ENCODE measurements at regions not wholly inside any gene's neighbourhood (a gene's known extent, or its start where the extent isn't known, plus 50 kb on each side); places are given as distances from the start of the nearest gene placed in this dataset.

- no peaks in the 10 kb centered on the region for H3K36me3 Mint-ChIP-seq (ENCODE audit: unreplicated experiment)
- no peaks in the 10 kb centered on the region for H3K9me3 Mint-ChIP-seq (ENCODE audit: unreplicated experiment)
- H3K27me3 Mint-ChIP-seq (ENCODE audit: unreplicated experiment): peaks cover 18% of the 10 kb centered on the region
- no peak for DNase-seq (ENCODE audit: extremely low spot score, unreplicated experiment)
- H3K4me1 Mint-ChIP-seq (ENCODE audit: unreplicated experiment): peaks cover 4% of the 10 kb centered on the region
- H3K27ac Mint-ChIP-seq (ENCODE audit: unreplicated experiment): no peak overlapping the region
- TF ChIP-seq, protein P1, sequence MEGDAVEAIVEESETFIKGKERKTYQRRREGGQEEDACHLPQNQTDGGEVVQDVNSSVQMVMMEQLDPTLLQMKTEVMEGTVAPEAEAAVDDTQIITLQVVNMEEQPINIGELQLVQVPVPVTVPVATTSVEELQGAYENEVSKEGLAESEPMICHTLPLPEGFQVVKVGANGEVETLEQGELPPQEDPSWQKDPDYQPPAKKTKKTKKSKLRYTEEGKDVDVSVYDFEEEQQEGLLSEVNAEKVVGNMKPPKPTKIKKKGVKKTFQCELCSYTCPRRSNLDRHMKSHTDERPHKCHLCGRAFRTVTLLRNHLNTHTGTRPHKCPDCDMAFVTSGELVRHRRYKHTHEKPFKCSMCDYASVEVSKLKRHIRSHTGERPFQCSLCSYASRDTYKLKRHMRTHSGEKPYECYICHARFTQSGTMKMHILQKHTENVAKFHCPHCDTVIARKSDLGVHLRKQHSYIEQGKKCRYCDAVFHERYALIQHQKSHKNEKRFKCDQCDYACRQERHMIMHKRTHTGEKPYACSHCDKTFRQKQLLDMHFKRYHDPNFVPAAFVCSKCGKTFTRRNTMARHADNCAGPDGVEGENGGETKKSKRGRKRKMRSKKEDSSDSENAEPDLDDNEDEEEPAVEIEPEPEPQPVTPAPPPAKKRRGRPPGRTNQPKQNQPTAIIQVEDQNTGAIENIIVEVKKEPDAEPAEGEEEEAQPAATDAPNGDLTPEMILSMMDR (IDR thresholded peaks at IDR 0.05): no peak
- H3K4me3 Mint-ChIP-seq (ENCODE audit: unreplicated experiment): no peak overlapping the region
Observed at GRCh38 chr4:52372269-52372668, 286.8 kb downstream of the USP46 start.

GRCh38 chr4:52372747-52373146 lies 286.4 kb downstream of the USP46 start:
- H3K4me1 Mint-ChIP-seq (ENCODE audit: unreplicated experiment): peaks cover 4% of the 10 kb centered on the region

GRCh38 chr4:52373650-52374049 lies 285.5 kb downstream of the USP46 start:
- no peak overlapping the region for H3K4me3 Mint-ChIP-seq (ENCODE audit: unreplicated experiment)
- H3K4me1 Mint-ChIP-seq (ENCODE audit: unreplicated experiment): peaks cover 4% of the 10 kb centered on the region
- no peak overlapping the region for H3K27ac Mint-ChIP-seq (ENCODE audit: unreplicated experiment)
- TF ChIP-seq, protein P1 (IDR thresholded peaks at IDR 0.05): no peak
- no peak for DNase-seq (ENCODE audit: extremely low spot score, unreplicated experiment)
- no peaks in the 10 kb centered on the region for H3K36me3 Mint-ChIP-seq (ENCODE audit: unreplicated experiment)
- peaks cover 24% of the 10 kb centered on the region for H3K27me3 Mint-ChIP-seq (ENCODE audit: unreplicated experiment)
- H3K9me3 Mint-ChIP-seq (ENCODE audit: unreplicated experiment): no peaks in the 10 kb centered on the region

More at GRCh38 chr4:52372747-52373146, 286.4 kb downstream of the USP46 start:
- TF ChIP-seq, protein P1 (IDR thresholded peaks at IDR 0.05): no peak
- DNase-seq (ENCODE audit: extremely low spot score, unreplicated experiment): no peak
- no peaks in the 10 kb centered on the region for H3K9me3 Mint-ChIP-seq (ENCODE audit: unreplicated experiment)
- H3K36me3 Mint-ChIP-seq (ENCODE audit: unreplicated experiment): no peaks in the 10 kb centered on the region
- H3K4me3 Mint-ChIP-seq (ENCODE audit: unreplicated experiment): no peak overlapping the region
- H3K27ac Mint-ChIP-seq (ENCODE audit: unreplicated experiment): no peak overlapping the region
- peaks cover 18% of the 10 kb centered on the region for H3K27me3 Mint-ChIP-seq (ENCODE audit: unreplicated experiment)

DNA sequence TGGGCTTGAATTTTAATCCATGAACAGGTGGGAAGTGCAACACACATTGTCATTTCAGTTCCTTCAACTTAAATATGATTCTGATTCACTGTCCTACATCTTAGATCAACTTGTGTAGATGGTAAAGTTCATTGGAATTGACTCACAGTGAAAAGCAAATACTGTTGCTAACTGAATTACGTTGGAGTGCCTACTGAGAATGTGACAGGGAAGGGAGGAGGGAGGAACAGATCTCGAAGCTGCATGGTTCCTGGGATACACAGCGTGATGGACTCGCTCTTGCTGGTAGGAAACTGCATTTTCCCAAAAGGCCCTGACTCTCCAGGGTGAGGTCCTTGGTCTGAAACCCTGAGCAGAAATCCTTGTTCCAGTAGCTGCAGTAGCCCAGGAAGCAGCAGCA lies 284.2 kb downstream of the USP46 start:
- Mint-ChIP-seq H3K4me3 (ENCODE audit: unreplicated experiment) (no peak overlapping the region), H3K27me3 (ENCODE audit: unreplicated experiment) (peaks cover 35% of the 10 kb centered on the region), H3K36me3 (ENCODE audit: unreplicated experiment) (no peaks in the 10 kb centered on the region), H3K27ac (ENCODE audit: unreplicated experiment) (no peak overlapping the region), H3K4me1 (ENCODE audit: unreplicated experiment) (peaks cover 4% of the 10 kb centered on the region), H3K9me3 (ENCODE audit: unreplicated experiment) (no peaks in the 10 kb centered on the region)
- DNase-seq (ENCODE audit: extremely low spot score, unreplicated experiment): no peak
- TF ChIP-seq, protein P1 (IDR thresholded peaks at IDR 0.05): no peak

GRCh38 chr4:52376132-52376704 lies 282.9 kb downstream of the USP46 start:
- TF ChIP-seq, protein P1 (IDR thresholded peaks at IDR 0.05): peak; percentile 68
- no peak overlapping the region for H3K4me3 Mint-ChIP-seq (ENCODE audit: unreplicated experiment)
- H3K27me3 Mint-ChIP-seq (ENCODE audit: unreplicated experiment): peaks cover 48% of the 10 kb centered on the region
- no peaks in the 10 kb centered on the region for H3K36me3 Mint-ChIP-seq (ENCODE audit: unreplicated experiment)
- DNase-seq (ENCODE audit: extremely low spot score, unreplicated experiment): no peak
- no peak overlapping the region for H3K27ac Mint-ChIP-seq (ENCODE audit: unreplicated experiment)
- peaks cover 4% of the 10 kb centered on the region for H3K4me1 Mint-ChIP-seq (ENCODE audit: unreplicated experiment)
- no peaks in the 10 kb centered on the region for H3K9me3 Mint-ChIP-seq (ENCODE audit: unreplicated experiment)
